GM19239 (cell line): ENCODE measurements at regions not wholly inside any gene's neighbourhood (a gene's known extent, or its start where the extent isn't known, plus 50 kb on each side); places are given as distances from the start of the nearest gene placed in this dataset.

Source experiments
- DNase-seq: peaks from one replicate; pipeline ENCODE4 v3.0.0; 2011; ENCODE audit warnings: low spot score; ENCODE audit not compliant: insufficient read length
- FAIRE-seq: peaks from 2 replicates; lab custom pipeline; 2011; peaks lifted over from hg19 to GRCh38; lab: Jason Lieb, UNC

GRCh38 chr11:91902312-91902711 is 322.3 kb upstream of the FAT3 start:
- FAIRE-seq = no peak
- no peak for DNase-seq

DNA sequence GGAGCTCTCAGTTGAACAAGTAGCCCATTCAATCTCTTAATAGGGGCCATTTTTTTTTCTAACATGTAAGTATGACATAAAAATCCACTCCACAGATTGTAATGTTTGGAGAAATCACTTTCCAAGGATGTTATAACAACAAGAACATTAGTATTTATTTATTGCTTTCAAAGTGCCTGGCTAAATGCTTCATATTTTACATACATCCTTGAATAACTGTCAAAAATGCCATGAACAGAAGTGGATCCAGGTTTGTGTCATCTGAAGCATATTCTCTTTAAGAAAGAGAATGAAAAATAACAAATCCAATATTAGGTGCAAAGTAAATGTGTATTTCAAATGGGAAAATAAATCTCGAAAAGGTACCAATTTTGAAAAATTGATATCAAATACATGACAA is 344.0 kb upstream of the FAT3 start:
- DNase-seq = no peak
- no peak for FAIRE-seq

DNA sequence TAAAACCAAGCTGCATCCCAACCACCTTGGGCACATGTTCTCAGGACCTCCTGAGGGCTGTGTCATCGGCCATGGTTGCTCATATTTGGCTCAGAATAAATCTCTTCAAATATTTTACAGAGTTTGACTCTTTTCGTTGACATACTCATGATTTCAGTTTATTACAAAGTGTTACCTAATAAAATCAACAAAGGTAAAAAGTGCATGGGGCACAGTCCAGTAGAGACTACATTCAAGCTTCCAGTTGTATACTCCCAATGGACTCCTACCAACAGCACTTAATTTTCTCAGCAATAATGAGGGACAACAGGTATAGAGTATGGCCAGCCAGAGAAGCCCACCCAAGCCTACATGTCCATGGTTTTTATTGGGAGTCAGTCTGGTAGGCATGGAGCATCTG is 347.9 kb upstream of the FAT3 start:
- no peak for FAIRE-seq

GRCh38 chr11:91872243-91872642 is 352.4 kb upstream of the FAT3 start:
- no peak for FAIRE-seq

More for the DNA sequence above, 347.9 kb upstream of the FAT3 start:
- DNase-seq = no peak

GRCh38 chr11:91871791-91872190 is 352.8 kb upstream of the FAT3 start:
- DNase-seq (no peak), FAIRE-seq (no peak)

More at GRCh38 chr11:91872243-91872642, 352.4 kb upstream of the FAT3 start:
- DNase-seq = no peak

- FAIRE-seq (no peak), DNase-seq (no peak)
Observed at GRCh38 chr11:91871048-91871447, 353.6 kb upstream of the FAT3 start.

- no peak for FAIRE-seq
- DNase-seq = no peak
Observed at GRCh38 chr11:91869686-91870085, 354.9 kb upstream of the FAT3 start.

GRCh38 chr11:91866642-91867041 is 358.0 kb upstream of the FAT3 start:
- no peak for FAIRE-seq

GRCh38 chr11:91860661-91861060 is 364.0 kb upstream of the FAT3 start:
- FAIRE-seq = no peak
- DNase-seq = no peak

More at GRCh38 chr11:91866642-91867041, 358.0 kb upstream of the FAT3 start:
- no peak for DNase-seq

DNA sequence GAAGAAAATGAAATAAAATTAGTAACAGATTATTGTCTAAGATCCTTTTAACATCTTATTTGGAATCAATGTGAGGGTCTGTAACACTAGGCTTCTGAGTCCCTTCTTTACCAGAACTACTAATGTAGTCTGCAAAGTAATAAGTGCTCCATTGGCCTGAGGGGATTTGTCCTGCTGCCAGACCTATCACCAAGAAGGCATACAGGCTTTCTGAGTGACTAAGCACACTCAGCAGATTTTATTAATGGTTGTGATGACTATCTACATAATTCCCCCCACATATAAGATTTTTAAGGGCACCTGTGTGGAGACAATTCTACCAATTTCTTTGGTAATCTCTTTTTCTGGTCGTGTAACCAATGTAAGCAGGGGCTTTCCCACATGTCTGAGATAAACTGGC is 365.0 kb upstream of the FAT3 start:
- DNase-seq = no peak
- FAIRE-seq = no peak

- DNase-seq (no peak), FAIRE-seq (no peak)
Observed at GRCh38 chr11:91857179-91857578, 367.4 kb upstream of the FAT3 start.

GRCh38 chr11:91854780-91855179 is 369.8 kb upstream of the FAT3 start:
- no peak for DNase-seq
- no peak for FAIRE-seq

DNA sequence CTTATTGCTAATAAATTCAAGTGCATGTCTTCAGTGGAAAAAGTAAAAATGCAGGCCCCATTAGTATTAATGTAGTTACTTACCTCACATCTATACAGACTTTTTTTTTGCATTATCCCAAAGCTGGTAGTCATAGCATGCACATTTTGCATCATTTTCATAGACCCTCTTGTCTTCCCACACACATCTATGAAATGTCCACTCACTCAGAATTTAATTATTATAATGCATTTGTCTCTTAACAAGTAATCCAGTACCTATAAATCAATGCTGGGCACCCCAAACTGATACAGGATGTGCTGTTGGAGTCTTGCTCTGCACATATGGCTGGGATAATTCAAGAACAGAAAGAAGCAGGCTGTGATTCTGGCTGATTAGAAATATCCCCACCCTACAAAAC is 370.4 kb upstream of the FAT3 start:
- FAIRE-seq (no peak), DNase-seq (no peak)

- FAIRE-seq = no peak
Observed at GRCh38 chr11:91851908-91852307, 372.7 kb upstream of the FAT3 start.

GRCh38 chr11:91850533-91851275 is 373.9 kb upstream of the FAT3 start:
- DNase-seq = no peak
- FAIRE-seq = no peak

More at GRCh38 chr11:91851908-91852307, 372.7 kb upstream of the FAT3 start:
- DNase-seq = no peak

DNA sequence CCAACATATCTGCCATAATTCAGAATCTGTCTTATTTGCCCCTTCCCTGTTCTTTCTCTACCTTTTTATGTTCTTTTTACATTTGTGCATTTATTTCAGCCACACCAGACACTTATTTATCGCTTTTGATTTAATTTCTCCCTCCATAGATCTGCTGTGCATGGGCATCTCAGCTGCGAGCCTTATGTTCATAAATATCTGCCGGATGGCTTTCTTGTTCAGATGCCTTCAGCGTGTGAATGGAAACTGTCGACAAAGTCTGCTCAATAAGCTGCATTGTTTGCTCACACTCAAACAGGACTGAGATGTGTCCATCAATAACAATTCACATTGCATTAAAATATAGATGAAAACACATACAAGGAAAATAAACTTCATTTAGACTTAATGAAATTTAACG is 374.6 kb upstream of the FAT3 start:
- FAIRE-seq (no peak), DNase-seq (no peak)

GRCh38 chr11:91846649-91847048 is 378.0 kb upstream of the FAT3 start:
- FAIRE-seq = no peak
- DNase-seq = no peak

GRCh38 chr11:91846002-91846401 is 378.6 kb upstream of the FAT3 start:
- FAIRE-seq (no peak), DNase-seq (no peak)

DNA sequence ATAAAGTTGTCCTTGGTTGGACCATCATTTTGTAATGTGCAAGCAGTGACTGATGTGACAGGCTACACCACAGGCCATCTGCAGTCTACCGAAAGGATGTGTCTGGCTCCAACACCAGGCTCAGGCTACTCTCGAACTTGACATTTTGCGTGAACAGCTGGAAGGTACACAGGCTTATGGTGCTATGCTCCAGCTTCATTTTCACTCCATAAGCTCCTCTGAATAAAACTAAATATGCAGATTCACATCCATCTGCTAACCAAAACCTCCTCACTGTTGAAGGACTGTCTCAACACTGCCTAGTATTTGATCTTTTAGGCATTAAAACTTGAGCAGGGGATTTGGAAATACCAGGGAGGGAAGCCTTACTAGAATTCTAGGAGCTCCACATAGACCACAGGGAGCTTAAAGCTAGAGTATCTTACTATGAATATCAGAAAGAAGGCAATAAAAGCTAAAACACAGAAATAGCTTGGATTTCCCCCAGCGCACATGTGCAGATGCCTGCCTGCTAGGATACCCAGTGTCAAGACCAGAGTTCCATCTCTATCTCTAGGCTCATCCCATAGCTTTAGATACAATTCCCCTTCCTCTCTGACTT is 383.9 kb upstream of the FAT3 start:
- FAIRE-seq (no peak), DNase-seq (no peak)

- DNase-seq = no peak
- FAIRE-seq = no peak
Observed at GRCh38 chr11:91837411-91838330, 386.9 kb upstream of the FAT3 start.

- DNase-seq (no peak), FAIRE-seq (no peak)
Observed at GRCh38 chr11:91835051-91835560, 389.5 kb upstream of the FAT3 start.
